GF-D8 (cell line): ENCODE measurements at regions not wholly inside any gene's neighbourhood (a gene's known extent, or its start where the extent isn't known, plus 50 kb on each side); places are given as distances from the start of the nearest gene placed in this dataset.
"Not testable (repeated sequence)": the region's sequence is repeated elsewhere in the genome, so short reads cannot be mapped to it uniquely, and the experiment has no call there.

Source experiments
- DNase-seq: peaks from one replicate; lab custom pipeline; 2025; lab: John Stamatoyannopoulos, UW

DNA sequence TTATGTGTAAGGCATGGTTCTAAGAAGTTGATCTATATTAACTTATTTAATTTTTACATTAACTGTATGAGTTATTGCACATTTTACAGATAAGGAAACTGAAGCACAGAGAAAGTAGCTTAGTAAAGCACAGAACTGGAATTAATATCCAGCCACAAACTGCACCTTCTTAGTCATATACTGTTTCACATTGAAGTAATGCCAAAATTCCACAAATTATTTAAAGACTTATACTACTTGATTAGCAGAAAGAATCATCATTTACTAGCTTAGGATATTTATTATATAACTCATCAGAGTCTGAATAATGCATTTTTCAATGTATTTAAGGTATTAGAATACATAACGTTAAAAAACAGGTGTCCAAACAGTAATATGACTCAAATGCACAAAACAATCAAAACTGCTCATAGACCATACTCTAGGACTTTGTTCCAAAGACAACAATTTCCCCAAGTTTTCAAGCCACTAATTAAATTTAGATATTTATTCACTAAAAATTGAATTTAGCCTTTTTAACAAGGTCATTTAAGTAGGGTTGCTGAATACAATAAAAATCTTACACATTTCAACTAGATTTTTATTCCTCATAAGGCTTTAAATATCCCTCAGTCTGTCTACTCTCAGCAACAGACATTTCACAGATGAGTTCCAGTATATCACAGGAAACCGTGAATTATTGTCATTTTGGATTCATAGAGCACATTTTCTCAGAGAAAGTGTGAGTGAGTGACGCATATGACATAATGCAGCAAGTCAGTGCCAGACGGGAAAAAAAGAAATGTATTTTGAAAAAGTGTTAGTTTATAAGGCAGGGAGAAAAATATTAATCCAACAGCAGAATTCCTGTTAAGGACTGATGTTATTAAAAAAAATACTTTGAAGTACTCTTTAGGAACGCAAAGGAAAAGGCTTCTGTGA, 782.5 kb downstream of the TMTC2 start:
- no peak for DNase-seq

DNA sequence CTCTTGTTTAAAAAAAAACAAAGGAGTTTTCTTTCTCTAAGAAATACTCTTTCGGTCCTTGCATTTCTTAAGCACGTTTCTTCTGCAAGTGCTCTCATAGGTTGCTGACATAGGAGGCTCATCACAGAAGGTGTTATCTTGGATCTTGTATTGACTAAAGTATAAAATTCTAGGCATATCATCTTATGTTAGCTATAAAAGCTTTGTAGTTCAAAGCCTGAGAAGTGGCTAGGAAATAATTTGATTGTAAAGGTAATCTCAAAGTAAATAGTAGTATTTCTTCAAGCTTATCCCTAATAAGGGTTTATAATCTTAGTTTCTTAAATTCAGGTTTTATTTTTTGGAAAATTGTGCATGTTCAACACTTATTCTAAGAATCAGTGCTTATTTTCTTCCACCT, 778.9 kb downstream of the TMTC2 start:
- DNase-seq: no peak

DNA sequence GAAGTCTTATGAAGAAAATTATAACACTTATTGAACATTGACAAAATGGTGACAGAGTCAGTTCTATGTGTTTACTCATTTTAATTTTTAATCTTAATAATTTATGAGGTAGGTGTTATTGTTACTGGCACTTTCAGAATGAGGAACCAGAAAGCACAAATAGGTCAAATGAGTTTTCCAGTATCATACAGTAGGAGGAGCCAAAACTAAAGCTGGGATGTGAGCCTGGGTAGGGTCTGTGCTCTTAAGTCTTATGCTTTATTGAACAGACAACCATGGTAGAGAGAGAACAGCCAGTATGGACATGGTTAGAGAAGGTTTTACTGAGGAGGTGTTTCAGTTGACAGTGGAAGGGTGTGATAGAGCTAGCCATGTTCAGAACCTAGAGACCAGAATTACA, 775.7 kb downstream of the TMTC2 start:
- no peak for DNase-seq

DNA sequence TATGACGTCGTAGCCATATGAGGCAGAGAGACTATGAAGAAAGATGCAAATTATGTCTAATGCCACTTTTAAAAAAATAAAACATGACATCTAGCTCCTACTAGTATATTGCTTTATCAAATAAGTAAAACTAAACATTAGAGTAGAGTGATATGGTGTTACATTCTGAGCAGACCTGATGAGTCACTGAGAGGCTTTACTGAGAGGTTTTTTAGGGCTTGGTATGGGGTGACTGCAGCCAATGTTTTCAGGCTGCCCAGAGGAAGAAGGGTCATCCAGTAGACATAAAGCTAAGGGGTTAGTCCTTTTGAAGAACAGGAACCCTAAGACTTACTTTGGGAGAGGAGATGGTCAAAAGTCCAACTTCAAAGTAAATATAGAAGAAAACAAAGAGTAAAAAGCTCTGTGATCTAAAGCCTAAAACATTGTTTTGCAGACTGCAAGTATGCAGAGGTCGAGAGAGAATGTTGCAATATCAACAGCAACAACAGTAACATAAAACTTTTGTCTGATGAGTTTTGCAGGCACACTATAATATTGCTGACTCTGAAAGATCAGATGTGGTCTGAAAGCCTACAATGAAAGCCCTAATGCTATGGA, 774.7 kb downstream of the TMTC2 start:
- no peak for DNase-seq

DNA sequence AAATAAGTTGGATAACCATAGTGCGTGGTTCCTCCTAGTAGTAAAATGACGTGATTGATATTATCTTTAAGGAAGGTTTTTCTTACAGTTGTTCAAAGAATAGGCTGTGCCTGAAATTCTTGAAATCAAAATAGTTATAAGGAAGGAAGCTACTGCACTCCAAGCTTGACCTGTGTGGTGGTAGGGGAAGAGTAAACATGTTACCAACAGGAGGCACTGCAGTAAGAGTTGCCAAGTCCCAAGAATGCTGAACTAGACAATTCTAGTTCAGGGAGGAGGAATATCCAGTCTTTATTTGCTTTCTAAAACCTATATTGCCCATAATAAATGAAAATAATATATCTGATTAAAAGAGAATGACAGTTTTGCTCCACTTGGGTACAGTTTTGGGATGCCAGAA, 764.5 kb downstream of the TMTC2 start:
- DNase-seq: no peak

DNA sequence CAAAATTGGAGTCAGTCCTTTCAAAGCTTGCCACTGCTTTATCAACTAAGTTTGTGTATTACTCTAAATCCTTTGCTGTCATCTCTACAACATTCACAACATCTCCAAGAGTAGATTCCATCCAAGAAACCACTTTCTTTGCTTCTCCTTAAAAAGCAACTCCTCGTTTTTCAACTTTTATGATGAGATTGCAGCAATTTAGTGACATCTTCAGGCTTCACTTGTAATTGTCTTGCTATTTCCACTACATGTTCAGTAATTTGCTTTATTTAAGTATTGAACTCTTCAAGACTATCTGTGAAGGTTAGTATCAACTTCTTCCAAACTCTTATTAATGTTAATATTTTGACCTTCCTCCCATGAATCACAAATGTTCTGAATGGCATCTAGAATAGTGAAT, 747.9 kb downstream of the TMTC2 start:
- no peak for DNase-seq

DNA sequence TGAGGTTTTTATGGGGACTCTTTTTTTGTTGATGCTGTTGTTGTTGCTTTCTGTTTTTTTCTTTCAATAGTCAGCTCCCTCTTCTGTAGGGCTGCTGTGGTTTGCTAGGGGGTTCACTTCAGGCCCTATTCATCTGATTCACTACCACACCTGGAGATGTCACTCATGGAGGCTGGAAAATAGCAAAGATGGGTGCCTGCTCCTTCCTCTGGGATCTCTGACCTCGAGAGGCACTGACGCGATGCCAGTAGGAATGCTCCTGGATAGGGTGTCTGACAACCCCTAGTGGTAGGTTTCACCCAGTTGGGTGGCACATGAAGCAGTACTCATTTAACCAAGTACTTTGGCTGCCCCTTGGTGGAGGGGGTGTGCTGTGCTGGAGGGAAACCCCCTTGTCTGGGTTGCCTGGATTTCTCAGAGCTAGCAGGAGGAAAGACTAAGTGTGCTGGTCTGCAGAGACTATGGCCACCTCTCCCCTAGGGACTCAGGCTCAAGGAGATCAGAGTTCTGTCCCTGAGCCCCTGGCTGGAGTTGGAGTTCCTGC, 745.5 kb downstream of the TMTC2 start:
- DNase-seq: no peak

DNA sequence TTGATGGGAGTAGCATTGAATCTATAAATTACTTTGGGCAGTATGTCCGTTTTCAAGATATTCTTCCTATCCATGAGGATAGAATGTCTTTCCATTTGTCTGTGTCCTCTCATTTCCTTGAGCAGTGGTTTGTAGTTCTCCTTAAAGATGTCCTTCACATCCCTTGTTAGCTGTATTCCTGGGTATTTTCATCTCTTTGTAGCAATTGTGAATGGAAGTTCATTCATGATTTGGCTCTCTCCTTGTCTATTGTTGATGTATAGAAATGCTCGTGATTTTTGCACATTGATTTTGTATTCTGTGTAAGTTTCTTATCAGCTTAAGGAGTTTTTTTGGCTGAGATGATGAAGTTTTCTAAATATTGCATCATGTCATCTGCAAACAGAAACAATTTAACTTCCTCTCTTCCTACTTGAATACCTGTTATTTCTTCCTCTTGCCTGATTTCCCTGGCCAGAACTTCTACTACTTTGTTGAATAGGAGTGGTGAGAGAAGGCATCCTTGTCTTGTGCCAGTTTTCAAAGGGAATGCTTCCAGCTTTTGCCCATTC, 741.0 kb downstream of the TMTC2 start:
- not testable (repeated sequence) for DNase-seq

DNA sequence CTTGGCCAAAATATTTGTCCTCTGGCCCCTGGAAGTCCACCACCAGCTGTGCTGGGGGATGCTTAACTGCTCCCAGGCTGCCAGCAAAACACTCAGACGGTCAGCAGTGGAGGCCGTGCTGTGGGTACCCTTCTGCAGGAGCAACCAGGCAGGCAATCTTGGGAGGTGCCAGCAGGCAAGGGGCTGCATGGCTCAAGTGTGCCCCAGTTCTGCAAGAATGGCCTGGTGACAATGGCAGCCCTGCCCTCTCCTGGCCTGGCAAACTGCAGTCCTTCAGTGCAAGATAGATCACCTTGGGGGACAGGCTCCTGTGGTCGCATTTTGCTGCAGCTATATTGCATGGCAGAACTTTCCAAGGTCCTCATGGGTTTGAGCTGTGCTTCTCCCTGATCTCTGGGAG, 728.3 kb downstream of the TMTC2 start:
- DNase-seq: no peak

DNA sequence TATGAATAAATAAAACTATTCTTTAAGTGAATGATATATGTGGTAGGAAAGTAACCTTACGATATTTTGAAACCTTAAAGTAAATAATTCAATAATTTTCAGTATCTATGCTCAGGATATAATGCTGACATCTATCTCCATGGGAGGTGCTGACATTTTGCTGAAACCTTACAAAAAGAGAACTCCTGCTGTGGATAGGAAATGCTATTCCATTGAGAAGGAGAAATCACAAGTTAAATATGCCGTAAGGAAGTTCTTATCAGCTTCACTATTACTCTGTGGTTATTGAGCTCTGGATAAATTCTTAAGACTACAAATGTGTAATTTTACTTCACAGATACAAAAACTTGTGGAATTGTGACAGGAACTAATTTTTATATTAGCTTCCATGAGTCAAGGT, 722.1 kb downstream of the TMTC2 start:
- DNase-seq: no peak

DNA sequence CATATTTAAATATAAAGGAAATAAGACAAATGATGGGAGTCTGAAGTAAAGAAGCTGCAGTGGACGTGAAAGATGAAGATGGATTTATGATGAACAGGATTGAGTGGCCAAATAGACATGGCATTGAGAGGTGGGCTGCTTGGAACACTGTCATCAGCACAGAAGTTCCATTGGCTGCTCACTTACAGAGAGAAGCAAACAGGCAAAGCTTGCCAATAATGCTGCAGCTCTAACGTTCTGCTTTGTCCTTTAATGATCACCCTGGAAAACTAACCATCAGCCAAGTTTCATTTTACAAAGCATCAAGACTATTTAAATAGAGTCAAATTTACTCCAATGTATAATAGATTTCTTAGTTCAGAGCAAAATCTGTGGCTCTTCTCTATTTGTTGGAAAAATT, 721.4 kb downstream of the TMTC2 start:
- DNase-seq: no peak

DNA sequence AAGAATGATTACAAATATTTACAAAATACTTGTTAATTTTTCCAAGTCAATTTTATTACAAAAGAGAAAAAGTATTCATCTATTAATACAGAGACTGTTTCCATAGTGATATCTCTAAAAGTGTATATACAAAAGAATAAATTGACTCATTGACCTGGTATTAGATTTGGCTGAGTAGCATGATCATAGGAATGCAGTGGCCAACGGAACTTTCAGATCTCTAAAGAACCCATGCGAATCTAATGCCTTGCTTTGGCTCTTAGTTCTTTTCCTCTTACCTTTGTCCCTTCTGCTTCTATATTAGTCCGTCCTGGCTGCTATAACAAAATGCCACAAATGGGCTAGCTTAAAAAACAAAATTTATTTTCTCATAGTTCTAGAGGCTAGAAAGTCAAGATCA, 717.8 kb downstream of the TMTC2 start:
- no peak for DNase-seq

DNA sequence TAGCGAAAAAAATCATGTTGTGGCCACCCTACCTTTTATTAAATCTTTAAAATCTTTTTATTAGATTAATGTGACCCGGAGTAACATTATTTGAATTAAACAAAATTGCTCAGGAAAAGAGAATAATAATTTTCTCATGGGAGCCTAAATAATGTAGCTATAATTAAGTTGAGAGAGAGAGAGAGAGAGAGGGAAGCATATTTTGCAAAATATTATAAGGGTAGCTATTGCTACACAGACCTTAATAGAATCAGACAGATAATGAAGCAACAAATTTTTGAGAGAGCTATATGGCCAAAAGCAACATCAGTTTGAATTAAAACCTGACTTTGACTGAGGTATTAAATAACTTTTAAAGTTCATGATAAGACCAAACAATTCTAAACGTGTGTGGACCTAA, 703.5 kb downstream of the TMTC2 start:
- DNase-seq: no peak

DNA sequence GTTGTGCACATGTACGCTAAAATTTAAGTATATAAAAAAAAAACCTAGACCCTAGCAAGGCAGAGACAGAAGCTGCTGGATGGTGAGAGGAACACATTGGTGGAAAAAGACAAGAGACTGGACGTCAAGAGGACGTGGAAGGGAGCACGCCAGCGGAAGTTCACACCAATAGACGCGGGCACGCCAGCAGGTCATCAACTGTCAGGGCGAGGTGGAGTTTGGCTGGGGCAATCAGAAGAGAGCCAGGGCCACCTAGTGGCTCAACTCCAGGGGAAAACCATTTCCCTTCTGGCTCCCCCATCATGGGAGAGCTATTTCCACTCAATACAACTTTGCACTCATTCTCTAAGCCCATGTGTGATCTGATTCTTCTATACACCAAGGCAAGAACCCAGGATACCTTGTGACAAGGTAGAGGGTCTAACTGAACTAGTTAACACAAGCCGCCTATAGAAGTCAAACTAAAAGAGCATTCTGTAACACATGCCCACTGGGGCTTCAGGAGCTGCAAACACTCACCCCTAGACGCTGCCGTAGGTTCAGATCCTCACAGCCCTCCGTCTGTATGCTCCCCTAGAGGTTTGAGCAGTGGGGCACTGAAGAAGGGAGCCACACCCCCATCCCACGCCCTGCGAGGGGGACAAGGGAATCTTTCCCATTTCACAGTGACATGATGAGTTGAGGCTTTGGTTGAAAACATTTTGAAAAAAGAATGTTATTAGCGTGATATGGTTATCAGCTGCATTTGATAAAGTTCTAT, 702.7 kb downstream of the TMTC2 start:
- DNase-seq: no peak

DNA sequence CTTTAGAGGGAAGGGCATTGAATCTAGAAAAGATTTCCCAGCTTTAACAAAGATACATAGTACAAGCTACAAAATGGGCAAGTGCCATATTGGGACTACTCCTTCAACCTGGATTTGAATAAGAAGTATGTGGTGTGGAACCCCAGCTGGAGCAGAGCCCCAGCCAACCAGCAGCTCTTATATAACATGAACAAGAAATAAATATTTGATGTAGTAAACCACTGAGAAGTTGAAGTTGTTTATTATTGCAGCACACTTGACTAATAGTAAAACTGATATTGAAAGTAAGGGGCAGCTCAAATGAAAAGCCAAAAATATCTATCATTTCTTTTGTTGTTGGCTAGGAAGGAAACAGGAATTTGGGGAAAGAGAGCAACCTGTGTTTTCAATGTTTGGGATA, 701.8 kb downstream of the TMTC2 start:
- no peak for DNase-seq

DNA sequence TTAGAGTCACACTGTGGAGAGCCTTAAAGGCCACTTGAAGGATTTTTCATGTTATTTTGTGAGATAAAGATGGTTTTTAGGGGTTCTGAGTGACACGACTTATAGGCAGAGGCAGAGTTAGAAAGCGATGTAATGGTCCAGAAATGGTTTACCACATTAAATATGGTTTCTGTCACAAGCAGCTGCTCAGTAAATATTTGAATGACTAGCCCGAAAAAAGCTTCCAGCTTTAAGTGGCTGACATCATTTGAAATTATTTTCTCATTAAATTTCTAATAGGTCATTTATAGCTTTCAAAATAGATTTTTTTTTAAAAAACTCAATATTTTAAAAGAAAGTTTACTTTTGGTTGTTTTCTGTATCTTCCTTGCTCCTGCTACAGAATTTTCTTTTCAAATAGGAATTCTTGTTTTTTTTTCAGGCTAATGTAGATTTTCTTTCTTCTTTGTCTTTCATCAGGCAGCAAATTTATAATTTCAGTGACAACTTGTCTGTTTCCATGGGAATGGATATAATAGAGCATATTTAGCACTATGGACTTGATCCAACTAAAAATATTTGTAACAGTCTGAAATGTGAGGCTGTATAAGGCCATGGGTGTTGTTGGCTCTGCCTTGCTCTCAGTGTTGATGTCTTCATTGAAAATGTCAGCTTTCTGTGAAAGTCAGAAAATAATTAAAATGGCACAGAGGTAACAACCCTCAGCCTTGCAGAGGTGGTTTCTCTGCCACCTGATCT, 700.0 kb downstream of the TMTC2 start:
- no peak for DNase-seq

DNA sequence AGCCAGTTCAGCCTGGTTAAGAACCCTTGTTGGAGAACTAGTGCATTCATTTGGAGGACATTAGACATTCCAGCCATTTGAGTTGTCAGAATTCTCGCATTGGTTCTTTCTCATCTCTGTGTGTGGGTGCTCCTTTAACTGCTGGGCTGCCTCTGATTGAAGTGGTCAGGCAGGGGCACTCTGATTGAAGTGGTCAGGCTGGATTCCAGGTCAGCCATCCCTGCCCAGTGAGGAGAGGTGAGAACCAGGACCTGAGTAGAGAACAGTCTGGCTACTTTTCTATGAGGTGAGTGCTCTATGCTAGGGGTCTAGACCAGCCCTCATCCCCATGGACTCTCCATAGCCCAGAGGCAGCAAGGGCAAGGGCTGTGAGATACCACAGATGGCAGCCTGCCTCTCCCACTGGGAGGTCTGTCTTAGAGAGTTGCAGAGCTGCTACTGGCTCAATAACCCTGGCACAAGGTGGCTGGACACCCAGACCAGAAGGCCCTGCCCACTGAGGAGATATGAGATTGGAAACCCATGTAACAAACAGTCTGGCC, 691.6 kb downstream of the TMTC2 start:
- no peak for DNase-seq

DNA sequence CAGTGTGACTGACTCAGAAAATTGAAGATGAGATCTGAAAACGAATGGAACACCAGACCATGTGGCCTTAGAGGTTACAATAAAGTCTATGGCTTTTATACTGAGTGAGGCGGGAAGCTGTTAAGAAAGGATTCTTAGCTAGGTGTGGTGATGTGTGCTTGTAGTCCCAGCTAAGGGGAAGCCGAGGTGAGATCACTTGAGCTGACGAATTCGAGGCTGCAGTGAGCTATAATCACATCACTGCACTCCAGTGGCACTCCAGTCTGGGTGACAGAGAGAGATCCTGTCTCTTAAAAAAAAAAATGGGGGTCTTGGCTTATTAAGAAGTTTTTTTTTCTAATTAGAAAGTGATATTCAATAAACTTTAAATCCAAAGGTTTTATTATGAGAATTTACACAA, 678.6 kb downstream of the TMTC2 start:
- no peak for DNase-seq

DNA sequence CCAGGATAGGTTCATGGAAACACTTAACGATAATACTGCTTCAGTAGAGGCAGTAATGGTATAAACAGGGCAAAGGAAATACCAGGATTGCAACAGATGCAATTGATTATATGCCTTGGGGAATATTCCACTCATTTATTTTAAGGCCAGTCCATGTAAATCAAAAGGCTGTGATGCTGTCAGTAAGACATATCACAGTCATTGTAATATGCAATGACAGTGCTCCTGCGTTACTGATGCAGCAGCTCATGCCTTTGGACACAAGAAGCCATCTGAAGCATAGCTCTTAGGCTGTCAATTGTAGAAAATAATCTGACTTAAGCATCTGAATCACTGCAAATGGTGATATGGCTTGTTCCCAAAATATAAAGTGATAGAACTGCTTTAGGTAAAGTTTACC, 674.8 kb downstream of the TMTC2 start:
- DNase-seq: no peak

DNA sequence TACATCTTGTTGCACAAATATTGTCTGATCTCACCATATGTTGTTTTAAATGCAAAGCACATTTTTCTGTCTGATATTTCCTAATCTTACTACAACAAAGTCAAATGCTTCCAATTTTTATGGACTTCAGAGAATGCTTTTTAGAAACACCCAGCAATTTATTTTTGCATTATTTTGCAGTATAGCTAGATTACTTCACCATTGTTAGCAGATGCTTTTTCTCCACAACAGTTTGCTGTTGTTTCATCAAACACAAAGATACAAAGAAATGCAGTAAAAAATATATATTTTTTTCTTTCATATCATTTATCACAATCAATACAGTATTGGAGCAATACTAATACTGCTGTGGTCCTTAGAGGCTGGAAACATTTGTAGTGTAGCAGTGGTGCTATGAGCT, 674.4 kb downstream of the TMTC2 start:
- DNase-seq: no peak

DNA sequence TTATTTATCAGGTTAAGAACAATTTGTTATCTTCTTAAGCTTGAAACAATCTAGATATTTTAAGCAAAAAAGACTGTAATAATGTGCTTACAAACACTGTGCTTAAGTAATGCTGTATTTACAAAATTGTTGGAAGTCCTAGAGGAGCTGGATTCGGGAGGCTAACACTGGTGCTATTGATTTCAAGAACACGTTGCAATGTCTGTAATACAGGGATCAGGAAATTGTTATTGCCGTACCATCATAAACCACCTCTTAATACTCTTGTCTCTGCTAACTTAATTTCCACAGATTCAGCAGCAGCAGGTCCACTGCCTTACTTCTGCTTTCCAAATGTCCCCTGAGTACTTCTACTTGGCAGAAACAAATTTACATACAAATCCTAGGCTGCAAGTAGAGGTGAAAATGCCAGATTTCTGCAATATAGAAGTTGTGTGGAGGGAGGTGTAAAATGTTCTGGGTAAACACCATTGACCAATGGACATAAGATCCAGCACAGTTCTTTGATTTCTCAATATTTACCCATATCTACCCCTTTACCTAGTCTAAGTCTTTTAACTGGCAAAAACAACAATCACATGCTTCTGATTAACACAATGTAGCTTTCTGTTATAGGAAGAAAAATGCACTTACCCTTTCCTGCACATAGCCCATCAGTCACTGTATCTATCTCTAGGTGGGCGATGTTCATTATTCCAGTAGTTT, 663.4 kb downstream of the TMTC2 start:
- DNase-seq: no peak
